HG03280 (cell line): ENCODE measurements at regions not wholly inside any gene's neighbourhood (a gene's known extent, or its start where the extent isn't known, plus 50 kb on each side); places are given as distances from the start of the nearest gene placed in this dataset.
A peak's percentile ranks its signal among the peaks of the same experiment; 100 is the strongest.

ENCODE experiments used
- ATAC-seq: cut with Tn5 transposase; IDR thresholded peaks from one replicate; pipeline ENCODE4 v1.9.1; 2021; ENCODE audit warnings: mild to moderate bottlenecking, moderate library complexity; ENCODE audit not compliant: unreplicated experiment

- ATAC-seq: no peak
These were observed 204.8 kb upstream of the GALNT5 start for GRCh38 chr2:157052685-157053224.

- no peak for ATAC-seq
These were observed 203.6 kb upstream of the GALNT5 start for GRCh38 chr2:157053876-157054275.

DNA sequence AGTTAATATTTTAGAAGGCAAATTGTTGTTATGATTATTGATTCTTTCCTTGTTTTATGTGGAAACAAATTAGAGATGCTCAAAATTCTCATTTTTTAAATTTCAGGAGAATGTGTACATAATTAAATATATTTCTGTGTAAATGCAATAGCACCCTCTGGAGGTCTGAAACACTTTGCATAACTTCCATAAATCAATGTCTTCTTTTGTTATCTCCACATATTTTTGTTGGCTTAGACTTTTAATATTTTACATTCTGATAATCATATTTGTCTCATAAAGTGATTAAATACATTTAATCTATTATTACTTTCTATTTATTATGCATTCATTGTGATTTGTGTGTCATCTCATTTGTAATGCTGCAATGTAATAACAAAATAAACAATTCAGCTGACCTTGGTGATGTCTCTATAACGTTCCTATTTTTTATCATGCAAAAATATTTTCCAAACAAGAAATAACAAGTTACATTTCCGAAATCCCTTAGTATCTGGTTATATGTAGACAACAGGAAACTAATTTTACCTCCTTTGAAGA lies 201.8 kb upstream of the GALNT5 start:
- no peak for ATAC-seq

DNA sequence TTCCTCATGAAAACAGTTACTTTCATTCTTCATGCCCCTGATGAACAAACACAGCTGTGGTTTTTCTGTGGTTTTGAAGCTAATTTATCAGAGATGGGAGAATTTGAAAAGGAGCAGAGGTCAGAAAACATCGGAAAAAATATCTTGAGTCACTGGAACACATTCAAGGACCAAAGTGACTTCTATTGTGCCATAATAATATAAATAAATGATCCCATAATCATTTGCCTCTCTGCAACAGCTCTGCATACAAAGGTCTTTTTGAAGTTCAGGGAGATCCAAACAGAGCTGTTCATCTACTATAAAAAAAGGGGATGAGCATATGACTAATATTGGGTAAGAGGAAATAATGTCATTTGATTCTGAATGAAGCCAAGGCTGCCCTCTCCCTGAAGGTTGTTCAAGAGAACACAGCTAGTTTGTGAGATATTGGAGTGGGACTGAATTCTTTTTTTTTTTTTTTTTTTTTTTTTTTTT lies 201.3 kb upstream of the GALNT5 start:
- no peak for ATAC-seq

DNA sequence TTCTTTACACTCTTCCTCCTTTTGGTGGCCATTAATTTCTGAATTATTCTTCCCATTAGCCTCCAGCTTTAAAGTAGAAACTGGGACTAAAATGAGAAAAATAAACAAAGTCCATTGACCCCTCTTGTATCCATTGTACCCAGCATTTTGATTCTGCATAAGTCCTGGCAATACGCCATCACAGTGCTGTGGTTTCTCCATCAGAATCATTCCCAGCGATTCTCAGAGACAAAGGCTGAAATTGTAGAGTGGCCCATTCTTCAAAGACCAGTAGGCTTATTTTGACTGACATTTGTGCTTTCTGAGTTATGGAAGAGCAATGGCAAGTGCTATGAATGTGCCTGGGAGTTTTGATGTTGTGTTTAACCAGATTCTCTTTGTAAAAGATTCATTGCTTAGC lies 199.3 kb upstream of the GALNT5 start:
- ATAC-seq: no peak

GRCh38 chr2:157059036-157059435 lies 198.5 kb upstream of the GALNT5 start:
- ATAC-seq: no peak

GRCh38 chr2:157061799-157062198 lies 195.7 kb upstream of the GALNT5 start:
- peak; percentile 90 for ATAC-seq

DNA sequence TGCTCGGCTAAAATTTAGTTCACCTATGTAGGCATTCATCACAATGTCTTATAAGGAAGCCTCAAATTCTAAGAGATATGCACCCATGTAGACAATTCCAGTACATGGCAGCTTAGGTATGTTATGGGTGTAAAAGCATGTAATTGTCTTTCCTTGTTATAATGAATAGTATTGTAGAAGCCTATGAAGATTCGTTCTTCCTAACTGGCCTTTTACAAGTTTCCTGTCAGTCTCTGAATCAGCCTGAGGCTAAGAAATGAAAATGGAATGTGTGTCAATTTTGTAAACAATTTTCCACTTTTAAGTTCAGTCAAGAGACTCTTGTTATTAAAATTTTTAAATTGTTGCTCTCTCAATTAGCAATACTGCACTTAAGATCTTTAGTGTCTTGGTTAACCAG lies 189.9 kb upstream of the GALNT5 start:
- no peak for ATAC-seq

- no peak for ATAC-seq
These were observed 189.3 kb upstream of the GALNT5 start for GRCh38 chr2:157068237-157068636.

- ATAC-seq: no peak
These were observed 181.6 kb upstream of the GALNT5 start for GRCh38 chr2:157075924-157076323.

GRCh38 chr2:157076526-157077161 lies 180.9 kb upstream of the GALNT5 start:
- no peak for ATAC-seq

GRCh38 chr2:157077753-157078350 lies 179.7 kb upstream of the GALNT5 start:
- no peak for ATAC-seq

DNA sequence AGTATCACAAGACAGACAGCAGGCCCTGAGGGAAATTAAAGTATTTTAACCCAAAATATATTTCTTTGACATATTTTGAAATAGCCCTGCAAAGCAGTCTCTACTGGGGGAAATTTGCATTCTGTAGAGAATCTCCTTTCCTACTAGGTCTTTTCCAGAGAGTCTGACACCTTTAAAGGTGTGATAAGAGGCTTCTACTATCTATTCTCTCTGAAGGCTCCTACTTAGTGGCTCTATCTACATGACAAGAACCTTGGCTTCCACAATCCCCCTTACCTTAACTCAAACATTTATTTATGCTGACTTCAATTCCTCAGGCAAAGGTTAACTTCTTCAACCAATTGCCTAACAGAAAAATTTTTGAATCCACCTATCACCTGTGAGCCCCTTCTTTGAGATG lies 174.6 kb upstream of the GALNT5 start:
- ATAC-seq: no peak

- no peak for ATAC-seq
These were observed 172.0 kb upstream of the GALNT5 start for GRCh38 chr2:157085522-157085921.

DNA sequence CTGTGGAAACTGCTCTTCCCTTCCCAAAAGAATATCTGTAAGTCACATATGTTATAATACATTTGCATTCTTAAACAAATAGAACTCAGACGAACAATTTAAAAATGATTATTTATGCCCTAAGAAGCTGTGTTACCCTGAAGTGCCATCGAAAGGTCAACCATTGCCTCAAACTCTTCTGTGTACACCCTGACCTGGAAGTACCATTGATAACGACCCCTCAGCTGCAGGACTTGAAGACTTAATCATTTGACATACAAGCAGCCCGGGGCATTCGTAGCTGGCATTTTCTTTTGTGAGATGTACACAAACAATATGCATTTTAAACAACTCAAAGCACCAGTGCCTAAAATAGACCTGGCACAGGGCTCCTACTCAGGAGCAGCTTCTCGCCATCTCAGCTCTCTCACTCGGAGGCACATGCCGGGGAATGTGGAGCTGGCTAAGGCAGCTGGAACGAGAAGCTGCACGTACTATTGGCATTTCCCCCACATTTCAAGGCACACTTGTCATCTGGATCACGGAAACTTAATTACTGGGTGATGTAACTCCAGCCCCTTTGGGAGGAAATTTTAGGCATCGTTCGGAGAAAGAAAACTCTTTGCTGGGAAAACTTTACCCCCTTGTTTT lies 170.0 kb upstream of the GALNT5 start:
- ATAC-seq: no peak

- no peak for ATAC-seq
These were observed 163.8 kb upstream of the GALNT5 start for GRCh38 chr2:157093666-157094065.

DNA sequence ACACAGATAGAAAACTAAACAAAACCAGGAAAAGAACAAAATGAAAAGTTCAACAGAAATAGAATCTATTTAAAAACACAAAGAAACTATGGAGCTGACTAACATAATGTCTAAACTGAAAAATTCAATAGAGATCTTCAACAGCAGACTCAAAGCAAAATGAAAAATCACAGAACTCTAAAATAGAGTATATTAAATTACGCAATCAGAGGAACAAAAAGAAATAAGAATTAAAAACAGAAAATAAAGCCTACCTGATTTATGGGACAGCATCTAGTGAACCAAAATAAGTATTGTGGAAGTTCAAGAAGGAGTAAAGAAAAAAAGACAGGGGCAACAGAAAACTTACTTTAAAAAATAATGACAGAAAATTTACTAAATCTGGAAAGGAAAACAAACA lies 152.1 kb upstream of the GALNT5 start:
- no peak for ATAC-seq

GRCh38 chr2:157106950-157107349 lies 150.6 kb upstream of the GALNT5 start:
- ATAC-seq: no peak

DNA sequence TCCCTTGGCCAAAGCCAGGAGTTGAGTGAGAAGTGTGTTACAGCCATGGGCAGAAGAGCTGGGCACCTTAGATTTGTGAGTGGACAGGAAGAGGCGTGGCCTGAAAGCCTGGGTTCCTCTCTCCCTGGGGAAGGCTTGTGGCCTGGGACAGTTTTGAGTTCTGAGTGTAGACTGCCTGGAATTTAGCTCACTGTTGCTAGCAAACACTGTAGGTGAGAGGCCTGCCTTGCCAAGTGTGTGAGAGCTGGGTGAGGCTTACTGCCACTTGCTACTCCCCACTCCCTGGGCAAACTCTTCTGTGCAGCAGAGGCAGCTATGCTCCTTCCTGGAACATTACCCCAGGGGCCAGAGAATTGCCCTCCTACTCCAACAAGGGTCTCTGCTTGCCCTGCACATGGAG lies 150.0 kb upstream of the GALNT5 start:
- ATAC-seq: no peak

GRCh38 chr2:157107877-157108276 lies 149.6 kb upstream of the GALNT5 start:
- ATAC-seq: no peak

- ATAC-seq: no peak
These were observed 134.7 kb upstream of the GALNT5 start for GRCh38 chr2:157122776-157123175.

DNA sequence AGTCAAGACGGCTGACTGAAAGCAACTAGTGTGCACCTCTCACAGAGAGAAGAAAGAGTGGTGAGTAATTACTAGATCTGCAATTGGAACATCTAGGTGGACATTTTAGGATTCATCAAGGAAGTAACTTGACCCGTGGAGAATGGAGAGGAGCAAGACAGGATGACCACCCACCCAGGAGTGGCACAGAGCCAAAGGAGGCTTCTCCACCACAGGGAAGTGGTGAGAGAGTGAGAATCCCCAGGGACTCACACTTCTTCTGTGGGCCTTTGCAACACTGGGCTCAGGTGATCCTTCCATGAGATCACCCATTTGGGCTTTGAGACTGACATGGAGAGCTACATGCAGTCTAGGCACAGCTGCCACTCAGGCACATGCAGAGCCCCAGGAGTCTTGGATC lies 132.8 kb upstream of the GALNT5 start:
- ATAC-seq: no peak
